Parathyroid adenoma (tissue), 2 donors: ENCODE measurements at regions not wholly inside any gene's neighbourhood (a gene's known extent, or its start where the extent isn't known, plus 50 kb on each side); places are given as distances from the start of the nearest gene placed in this dataset.

Source experiments
- H2AFZ ChIP-seq: fragments of 300-600 bp; sonication (generic); one replicate; pipeline ENCODE4 v1.7.0; 2017; ENCODE audit warnings: antibody characterized with exemption, mild to moderate bottlenecking
- H3K27ac ChIP-seq: fragments of 300-600 bp; sonication (generic); one replicate; pipeline ENCODE4 v1.7.0; 2017
- H3K27me3 ChIP-seq: fragments of 300-600 bp; sonication (generic); one replicate; pipeline ENCODE4 v1.7.0; 2017; ENCODE audit warnings: low read length; ENCODE audit not compliant: control insufficient read depth, insufficient read depth
- H3K36me3 ChIP-seq: fragments of 300-600 bp; sonication (generic); one replicate; pipeline ENCODE4 v1.7.0; 2017; ENCODE audit warnings: low read length; ENCODE audit not compliant: control insufficient read depth, insufficient read depth
- H3K4me1 ChIP-seq: fragments of 300-600 bp; sonication (generic); one replicate; pipeline ENCODE4 v1.7.0; 2017; ENCODE audit warnings: control low read depth
- H3K4me2 ChIP-seq: fragments of 300-600 bp; sonication (generic); one replicate; pipeline ENCODE4 v1.7.0; 2017; ENCODE audit warnings: low read length
- H3K4me3 ChIP-seq: fragments of 300-600 bp; sonication (generic); one replicate; pipeline ENCODE4 v1.7.0; 2017; ENCODE audit warnings: low read depth, low read length
- H3K79me2 ChIP-seq: fragments of 300-600 bp; sonication (generic); one replicate; pipeline ENCODE4 v1.7.0; 2017; ENCODE audit warnings: control low read depth
- H3K9ac ChIP-seq: fragments of 300-600 bp; sonication (generic); one replicate; pipeline ENCODE4 v1.7.0; 2017; ENCODE audit warnings: mild to moderate bottlenecking
- H3K9me3 ChIP-seq: fragments of 300-600 bp; sonication (generic); one replicate; pipeline ENCODE4 v1.7.0; 2017; ENCODE audit warnings: low read length; ENCODE audit not compliant: control insufficient read depth
- TF ChIP-seq, protein P1 (sequence below): fragments of 300-600 bp; sonication (generic); IDR thresholded peaks from one replicate; pipeline ENCODE4 v1.7.0; 2017; ENCODE audit warnings: antibody characterized with exemption, mild to moderate bottlenecking
- donor health status: primary hyperparathyroidism.

DNA sequence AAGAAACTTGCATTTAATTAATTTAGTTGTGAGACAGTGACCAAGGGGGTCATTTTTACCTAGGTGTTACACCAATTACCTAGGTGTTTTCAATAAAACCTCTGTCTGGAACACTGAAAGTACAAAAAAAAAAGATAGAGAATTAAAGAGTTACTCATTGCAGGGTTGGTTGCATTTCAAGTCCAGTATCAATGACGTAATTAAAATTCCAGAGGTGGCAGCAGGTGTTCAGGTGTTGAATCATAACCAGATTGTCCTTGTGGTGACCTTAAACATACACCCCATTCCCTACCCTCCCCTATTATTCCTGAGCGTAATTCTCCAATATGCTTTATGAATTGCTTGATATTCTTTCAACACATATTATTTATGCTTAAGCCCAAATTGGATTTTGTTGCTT, 352.0 kb upstream of the SLC8A1 start:
- Histone ChIP-seq H3K9me3 (no peaks in the 10 kb centered on the region), H3K4me2 (no peak overlapping the region), H3K4me3 (no peak overlapping the region), H3K79me2 (no peaks in the 10 kb centered on the region), H3K27ac (no peak overlapping the region), H3K4me1 (no peaks in the 10 kb centered on the region), H3K36me3 (no peaks in the 10 kb centered on the region), H3K27me3 (no peaks in the 10 kb centered on the region), H2AFZ (no peak overlapping the region), H3K9ac (no peak overlapping the region)
- TF ChIP-seq, protein P1, sequence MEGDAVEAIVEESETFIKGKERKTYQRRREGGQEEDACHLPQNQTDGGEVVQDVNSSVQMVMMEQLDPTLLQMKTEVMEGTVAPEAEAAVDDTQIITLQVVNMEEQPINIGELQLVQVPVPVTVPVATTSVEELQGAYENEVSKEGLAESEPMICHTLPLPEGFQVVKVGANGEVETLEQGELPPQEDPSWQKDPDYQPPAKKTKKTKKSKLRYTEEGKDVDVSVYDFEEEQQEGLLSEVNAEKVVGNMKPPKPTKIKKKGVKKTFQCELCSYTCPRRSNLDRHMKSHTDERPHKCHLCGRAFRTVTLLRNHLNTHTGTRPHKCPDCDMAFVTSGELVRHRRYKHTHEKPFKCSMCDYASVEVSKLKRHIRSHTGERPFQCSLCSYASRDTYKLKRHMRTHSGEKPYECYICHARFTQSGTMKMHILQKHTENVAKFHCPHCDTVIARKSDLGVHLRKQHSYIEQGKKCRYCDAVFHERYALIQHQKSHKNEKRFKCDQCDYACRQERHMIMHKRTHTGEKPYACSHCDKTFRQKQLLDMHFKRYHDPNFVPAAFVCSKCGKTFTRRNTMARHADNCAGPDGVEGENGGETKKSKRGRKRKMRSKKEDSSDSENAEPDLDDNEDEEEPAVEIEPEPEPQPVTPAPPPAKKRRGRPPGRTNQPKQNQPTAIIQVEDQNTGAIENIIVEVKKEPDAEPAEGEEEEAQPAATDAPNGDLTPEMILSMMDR = no peak

DNA sequence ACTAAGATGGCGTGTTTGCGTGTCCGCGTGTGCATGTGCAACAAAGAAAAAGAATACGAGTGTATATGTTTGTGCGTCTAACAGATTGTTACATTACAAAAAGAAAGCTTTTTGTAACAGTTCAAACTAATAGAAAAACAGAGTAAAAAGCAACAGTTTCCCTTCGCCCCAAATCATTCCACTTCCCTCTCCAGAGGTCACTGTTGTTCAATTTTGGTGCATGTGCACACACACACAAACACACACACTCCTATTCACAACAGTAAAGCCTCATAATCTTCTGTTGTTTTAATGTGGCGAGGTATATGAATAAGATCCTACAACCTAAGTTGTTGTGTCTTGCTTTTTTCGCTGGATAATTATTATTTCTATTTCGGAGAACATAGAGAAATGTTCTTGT, 357.3 kb upstream of the SLC8A1 start:
- Histone ChIP-seq H3K9ac (no peak overlapping the region), H3K27ac (no peak overlapping the region), H3K27me3 (no peaks in the 10 kb centered on the region), H3K4me1 (no peaks in the 10 kb centered on the region), H3K4me3 (no peak overlapping the region), H3K36me3 (no peaks in the 10 kb centered on the region), H2AFZ (no peak overlapping the region), H3K79me2 (no peaks in the 10 kb centered on the region), H3K4me2 (no peak overlapping the region), H3K9me3 (no peaks in the 10 kb centered on the region)
- TF ChIP-seq, protein P1 = no peak

DNA sequence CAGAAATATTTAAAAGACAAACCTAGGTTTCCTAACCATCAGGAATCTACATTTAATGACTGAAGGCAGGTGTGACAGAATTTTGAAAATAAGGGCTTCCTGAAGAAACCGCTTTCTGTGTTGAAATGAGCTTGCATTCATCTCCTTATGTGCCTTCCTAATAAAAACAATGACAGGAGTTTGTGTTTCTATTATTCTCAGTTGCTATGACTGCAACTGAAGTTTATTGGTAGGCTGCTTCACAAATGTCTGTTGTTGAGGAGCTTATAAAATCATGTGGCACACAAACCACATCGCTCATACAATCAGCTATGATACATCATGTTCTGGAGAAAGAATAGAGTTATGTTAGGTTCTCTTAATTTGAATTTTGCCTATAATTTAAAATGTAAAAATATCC, 362.7 kb upstream of the SLC8A1 start:
- H2AFZ ChIP-seq = no peak overlapping the region
- no peak overlapping the region for H3K4me2 ChIP-seq
- no peaks in the 10 kb centered on the region for H3K79me2 ChIP-seq
- H3K27me3 ChIP-seq = no peaks in the 10 kb centered on the region
- H3K4me1 ChIP-seq = no peaks in the 10 kb centered on the region
- no peak overlapping the region for H3K27ac ChIP-seq
- TF ChIP-seq, protein P1 = no peak
- H3K9me3 ChIP-seq = no peaks in the 10 kb centered on the region
- H3K36me3 ChIP-seq = no peaks in the 10 kb centered on the region
- H3K9ac ChIP-seq = no peak overlapping the region
- no peak overlapping the region for H3K4me3 ChIP-seq

DNA sequence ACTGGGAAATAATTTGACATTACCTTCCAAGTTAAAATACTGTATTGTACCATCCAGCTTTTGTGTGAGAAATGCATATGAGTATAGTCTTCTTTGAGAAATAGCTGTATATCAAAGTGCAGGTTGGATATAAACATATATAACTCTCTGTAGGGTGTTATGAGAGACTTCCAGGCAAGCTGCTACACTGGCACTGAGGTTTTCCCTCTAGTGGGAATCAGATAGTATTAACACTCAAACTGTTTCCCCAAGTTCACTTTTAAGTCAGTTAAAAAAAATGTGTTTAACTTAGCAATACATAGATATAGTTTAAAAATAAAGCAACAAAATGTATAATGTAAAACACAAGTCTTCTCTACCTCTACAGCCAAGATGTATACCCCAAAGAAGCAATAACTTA, 368.4 kb upstream of the SLC8A1 start:
- H3K4me2 ChIP-seq = no peak overlapping the region
- no peak overlapping the region for H3K9ac ChIP-seq
- H3K27ac ChIP-seq = no peak overlapping the region
- H3K9me3 ChIP-seq = no peaks in the 10 kb centered on the region
- no peaks in the 10 kb centered on the region for H3K4me1 ChIP-seq
- H3K27me3 ChIP-seq = no peaks in the 10 kb centered on the region
- H3K4me3 ChIP-seq = no peak overlapping the region
- H2AFZ ChIP-seq = no peak overlapping the region
- no peaks in the 10 kb centered on the region for H3K36me3 ChIP-seq
- H3K79me2 ChIP-seq = no peaks in the 10 kb centered on the region
- TF ChIP-seq, protein P1 = no peak

GRCh38 chr2:40823478-40823877, 371.6 kb upstream of the SLC8A1 start:
- no peak overlapping the region for H2AFZ ChIP-seq

More at GRCh38 chr2:40823478-40823877, 371.6 kb upstream of the SLC8A1 start:
- Histone ChIP-seq H3K27me3 (no peaks in the 10 kb centered on the region), H3K4me1 (no peaks in the 10 kb centered on the region), H3K79me2 (no peaks in the 10 kb centered on the region), H3K36me3 (no peaks in the 10 kb centered on the region), H3K9me3 (no peaks in the 10 kb centered on the region), H3K9ac (no peak overlapping the region), H3K4me2 (no peak overlapping the region), H3K4me3 (no peak overlapping the region), H3K27ac (no peak overlapping the region)
- TF ChIP-seq, protein P1 = no peak
